ENCODE measurements at regions not wholly inside any gene's neighbourhood (a gene's known extent, or its start where the extent isn't known, plus 50 kb on each side); places are given as distances from the start of the nearest gene placed in this dataset.
"Not testable (repeated sequence)": the region's sequence is repeated elsewhere in the genome, so short reads cannot be mapped to it uniquely, and the experiment has no call there.

DNA sequence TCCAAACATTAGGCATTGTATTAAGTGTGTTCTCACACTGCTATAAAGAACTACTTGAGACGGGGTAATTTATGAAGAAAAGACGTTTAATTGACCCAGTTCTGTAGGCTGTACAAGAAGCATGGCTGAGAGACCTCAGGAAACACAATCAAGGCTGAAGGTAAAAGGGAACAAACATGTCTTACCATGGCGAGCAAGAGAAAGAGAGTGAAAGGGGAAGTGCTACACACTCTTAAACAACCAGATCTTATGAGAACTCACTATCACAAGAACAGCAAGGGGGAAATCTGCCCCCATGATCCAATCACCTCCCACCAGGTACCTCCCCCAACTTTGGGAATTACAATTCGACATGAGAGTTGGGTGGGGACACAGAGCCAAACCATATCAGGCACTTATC, 86.6 kb upstream of the TOP1 start:
- DNase-seq, result no peak

GRCh38 chr20:40942775-40943174, 85.8 kb upstream of the TOP1 start:
- no peak for DNase-seq

- DNase-seq, result no peak
These were observed 85.0 kb upstream of the TOP1 start for GRCh38 chr20:40943591-40943990.

DNA sequence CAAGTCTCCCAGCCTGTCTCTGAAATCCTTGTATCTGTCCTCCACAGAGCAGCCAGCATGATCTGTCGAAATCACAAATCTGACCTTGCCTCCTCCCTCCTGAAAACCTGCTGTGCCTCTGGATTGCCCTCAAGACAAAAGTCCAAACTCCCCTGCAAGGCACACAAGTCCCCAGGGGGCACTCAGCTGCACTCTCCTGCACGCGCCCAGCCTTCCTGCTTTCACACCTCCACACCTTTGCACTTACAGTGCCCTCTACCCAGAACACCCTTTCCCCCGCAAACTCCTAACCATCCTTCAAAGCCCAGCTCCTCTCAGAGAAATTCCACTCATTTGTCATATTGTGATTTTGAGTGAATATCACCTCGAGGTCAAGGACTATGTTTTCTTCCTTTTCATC, 83.4 kb upstream of the TOP1 start:
- no peak for DNase-seq

- no peak for DNase-seq
These were observed 82.7 kb upstream of the TOP1 start for GRCh38 chr20:40945754-40946450.

GRCh38 chr20:40946451-40946850, 82.2 kb upstream of the TOP1 start:
- no peak for DNase-seq

DNA sequence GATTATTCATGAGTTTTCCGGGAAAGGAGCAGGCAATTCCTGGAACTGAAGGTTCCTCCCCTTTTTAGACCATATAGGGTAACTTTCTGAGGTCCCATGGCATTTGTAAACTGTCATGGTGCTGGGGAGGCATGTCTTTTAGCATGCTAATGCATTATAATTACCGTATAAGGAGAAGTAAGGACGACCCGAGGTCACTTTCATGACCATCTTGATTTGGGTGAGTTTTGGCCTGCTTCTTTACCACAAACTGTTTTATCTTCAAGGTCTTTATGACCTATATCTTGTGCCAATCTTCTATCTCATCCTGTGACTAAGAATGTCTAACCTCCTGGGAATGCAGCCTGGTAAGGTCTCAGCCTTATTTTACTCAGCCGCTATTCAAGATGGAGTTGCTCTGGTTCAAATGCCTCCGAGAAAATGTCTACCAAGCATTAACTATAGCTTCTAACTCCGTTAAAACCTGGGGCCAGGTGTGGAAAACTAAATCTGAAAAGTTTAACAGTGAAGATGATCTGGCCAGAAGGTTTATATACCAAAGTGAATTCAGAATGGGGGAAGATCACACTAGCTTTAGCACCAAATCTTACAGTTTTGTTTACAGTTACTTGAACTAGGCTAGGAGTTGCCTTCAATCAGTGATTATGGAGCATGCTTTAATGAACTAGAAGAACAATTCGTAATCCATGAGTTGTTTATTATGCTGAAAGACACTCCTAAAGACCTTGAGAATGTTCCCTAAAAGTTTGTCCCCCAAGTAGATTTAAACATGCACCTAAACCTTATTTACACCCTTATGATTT, 80.0 kb upstream of the TOP1 start:
- no peak for DNase-seq

DNA sequence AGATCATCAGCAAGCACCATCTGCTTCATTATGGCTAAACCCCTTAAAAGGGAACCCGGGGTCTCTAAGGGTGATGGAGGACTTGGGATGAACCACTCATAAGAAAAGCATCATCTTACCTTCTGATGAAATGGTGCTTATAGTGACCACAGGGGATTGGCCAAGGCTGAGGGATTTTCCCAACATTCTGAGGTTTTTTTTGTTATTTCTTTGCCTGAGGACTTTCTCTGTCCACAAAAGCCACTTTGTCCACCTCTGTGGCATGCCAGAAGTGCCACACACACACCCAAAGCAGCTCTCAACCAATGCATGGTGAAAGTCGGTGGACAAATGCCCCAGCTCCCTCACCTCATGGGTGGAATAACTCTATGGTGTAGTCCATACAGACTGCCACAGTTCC, 79.3 kb upstream of the TOP1 start:
- no peak for DNase-seq

GRCh38 chr20:40952136-40952535, 76.5 kb upstream of the TOP1 start:
- no peak for DNase-seq

DNA sequence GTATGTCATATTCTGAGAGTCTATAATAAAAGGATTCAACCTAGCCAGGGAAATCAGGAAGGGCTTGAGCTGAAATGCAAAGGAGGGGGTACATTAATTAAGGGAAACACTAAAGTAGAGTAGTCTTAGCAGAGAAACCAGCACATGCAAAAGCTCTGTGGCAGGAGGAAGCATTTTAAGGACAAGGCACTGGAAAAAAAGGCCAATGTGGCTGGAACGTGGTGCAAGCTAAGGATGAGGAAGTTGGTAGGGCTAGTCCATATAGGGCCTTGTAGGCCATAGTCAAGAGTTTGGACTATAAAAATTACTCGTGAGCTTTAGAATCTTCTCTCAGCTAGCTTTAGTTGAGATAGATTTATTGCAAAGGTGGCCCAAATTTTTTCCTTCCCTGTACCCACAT, 75.2 kb upstream of the TOP1 start:
- no peak for DNase-seq

GRCh38 chr20:40953856-40954255, 74.8 kb upstream of the TOP1 start:
- no peak for DNase-seq

GRCh38 chr20:40954521-40955165, 74.0 kb upstream of the TOP1 start:
- DNase-seq, result no peak

DNA sequence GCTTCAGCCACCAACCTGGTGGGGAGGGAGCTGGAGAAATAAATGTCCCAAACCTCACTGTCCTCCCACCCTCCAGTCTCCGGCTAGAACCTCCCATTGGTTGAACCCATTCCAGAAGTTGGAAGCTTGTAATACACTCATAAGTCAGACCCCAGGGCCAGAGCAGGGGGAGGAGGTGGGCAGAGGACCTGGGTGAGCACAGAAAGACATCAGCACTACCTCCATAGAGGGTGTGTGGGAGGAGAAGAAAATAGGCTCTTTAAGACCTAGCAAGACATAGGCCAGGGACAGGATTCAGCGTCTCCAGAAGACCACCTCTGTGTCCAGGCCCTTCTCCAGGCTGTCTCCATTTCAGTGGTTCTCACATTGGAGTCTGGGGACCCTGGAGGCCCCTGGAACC, 73.3 kb upstream of the TOP1 start:
- no peak for DNase-seq

DNA sequence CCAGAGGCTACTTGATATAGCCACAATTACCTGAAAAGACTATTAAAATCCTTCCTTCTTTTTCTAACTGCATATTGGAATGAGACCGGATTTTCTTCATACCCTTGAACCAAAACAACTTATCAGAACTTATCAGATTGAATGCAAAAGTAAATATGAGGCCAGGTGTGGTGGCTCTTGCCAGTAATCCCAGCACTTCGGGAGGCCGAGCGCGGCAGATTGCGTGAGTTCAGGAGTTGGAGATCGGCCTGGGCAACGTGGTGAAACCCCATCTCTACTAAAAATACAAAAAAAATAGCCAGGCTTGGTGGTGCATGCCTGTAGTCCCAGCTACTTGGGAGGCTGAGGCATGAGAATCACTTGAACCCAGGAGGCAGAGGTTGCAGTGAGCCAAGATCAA, 72.8 kb upstream of the TOP1 start:
- not testable (repeated sequence) for DNase-seq

DNA sequence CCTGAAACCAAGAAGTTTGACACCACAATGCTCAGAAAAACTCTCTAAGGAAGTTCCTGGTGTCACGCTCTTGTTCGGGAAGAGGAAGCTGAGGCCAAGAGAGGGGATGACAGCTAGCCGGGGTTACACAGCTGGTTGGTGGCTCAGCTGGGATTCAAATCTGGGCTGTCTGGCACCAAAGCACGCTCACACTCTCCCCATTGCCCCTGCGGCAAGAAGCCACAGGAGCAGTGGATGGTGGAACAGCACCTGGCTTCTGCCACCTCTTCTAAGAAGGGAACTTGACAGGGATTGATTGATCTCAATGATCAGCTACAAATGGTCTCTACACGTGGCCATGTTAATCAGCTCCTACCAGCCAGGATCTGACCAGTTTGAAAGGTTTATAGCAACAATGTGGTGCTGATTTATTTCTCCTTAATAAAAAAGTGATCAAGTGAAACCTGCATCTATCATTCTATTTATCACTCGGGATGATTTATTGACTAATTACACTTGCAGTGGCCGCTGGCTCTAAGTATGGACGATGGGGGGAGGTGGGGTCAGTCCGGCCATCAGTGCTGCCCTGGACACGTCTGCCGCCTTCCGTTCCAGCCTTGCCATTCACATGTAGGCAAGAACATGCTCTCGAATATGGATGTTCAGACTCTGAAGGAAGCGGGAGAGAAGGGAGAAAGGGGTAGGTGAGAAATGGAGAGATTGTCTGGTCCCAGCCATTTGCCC, 71.9 kb upstream of the TOP1 start:
- no peak for DNase-seq

- DNase-seq, result no peak
These were observed 71.3 kb upstream of the TOP1 start for GRCh38 chr20:40957265-40957760.

GRCh38 chr20:40958598-40958997, 70.0 kb upstream of the TOP1 start:
- DNase-seq, result no peak

GRCh38 chr20:40959325-40960092, 69.1 kb upstream of the TOP1 start:
- no peak for DNase-seq

DNA sequence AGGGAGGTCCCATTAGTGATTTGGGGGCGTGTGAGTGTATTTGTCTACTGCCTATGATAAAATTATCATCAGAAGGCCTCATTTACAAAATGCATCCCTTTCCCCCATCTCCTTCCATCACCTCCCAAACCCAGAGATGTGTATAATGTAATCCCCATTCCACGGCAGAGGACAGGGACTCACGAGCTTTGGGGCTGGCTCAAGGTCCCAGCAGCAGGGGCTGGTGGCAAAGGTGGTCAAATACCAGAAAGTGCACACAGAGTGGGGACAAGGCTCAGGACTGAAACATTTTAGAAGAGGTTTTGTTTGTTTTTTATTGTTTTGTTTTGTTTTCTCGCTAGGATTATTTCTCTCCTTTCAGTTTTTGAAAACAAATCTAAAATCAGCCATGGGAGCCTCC, 68.5 kb upstream of the TOP1 start:
- DNase-seq, result no peak

- no peak for DNase-seq
These were observed 68.1 kb upstream of the TOP1 start for GRCh38 chr20:40960521-40960956.

DNA sequence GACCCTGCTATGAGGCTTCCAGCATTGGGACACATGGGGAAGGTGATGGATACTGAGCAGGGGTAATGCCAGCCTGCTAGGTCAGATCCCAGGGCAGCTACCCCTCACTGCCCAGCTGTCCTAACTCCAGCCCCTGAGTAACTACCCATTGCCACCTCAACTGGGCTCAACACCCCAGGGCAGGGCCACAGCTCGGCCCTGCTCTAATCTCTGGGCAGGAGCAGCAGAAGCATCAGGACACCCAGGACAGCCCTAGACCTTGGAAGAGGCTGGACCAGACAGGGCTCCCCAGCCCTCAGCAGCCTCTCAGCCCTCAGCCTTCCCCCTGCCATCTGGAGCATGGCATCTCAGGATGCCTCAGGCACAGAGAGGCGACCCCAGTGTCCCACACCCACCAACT, 67.4 kb upstream of the TOP1 start:
- no peak for DNase-seq
